ENCODE measurements at regions not wholly inside any gene's neighbourhood (a gene's known extent, or its start where the extent isn't known, plus 50 kb on each side); places are given as distances from the start of the nearest gene placed in this dataset.
"Not testable (repeated sequence)": the region's sequence is repeated elsewhere in the genome, so short reads cannot be mapped to it uniquely, and the experiment has no call there.

DNA sequence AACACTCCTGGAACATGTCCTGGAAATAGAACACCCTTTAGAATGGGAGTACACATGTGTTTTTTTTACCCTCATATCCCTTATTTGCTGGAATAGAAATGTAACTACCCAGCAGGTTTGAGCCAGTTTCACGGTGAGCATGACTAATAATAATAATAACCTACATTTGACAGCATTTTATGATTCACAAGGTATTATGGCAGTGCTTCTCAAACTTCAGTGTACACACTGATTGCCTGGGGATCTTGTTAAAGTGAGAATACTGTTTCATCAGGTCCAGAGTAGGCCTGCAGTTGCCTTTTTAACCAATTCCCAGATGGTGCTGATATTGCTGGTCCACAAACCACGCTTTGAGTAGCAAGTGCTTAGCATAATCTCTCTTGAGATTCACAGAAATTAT is 63.9 kb downstream of the NFKBIZ start:
- Mint-ChIP-seq H3K9me3 (peaks cover 5 to 7% of the 10 kb centered on the region in 2 donors), H3K27ac (no peak overlapping the region), H3K4me1 (ENCODE audit: low read depth) (no peaks in the 10 kb centered on the region), H3K36me3 (ENCODE audit: insufficient read depth in 2 of 2) (peaks cover 9 to 10% of the 10 kb centered on the region in 2 donors), H3K4me3 (no peak overlapping the region), H3K27me3 (ENCODE audit: low read depth) (no peaks in the 10 kb centered on the region)
- no peak for DNase-seq
- peak in 1 of 2 donors; percentile 78 for ATAC-seq (replicated peaks in 1 of 2)

DNA sequence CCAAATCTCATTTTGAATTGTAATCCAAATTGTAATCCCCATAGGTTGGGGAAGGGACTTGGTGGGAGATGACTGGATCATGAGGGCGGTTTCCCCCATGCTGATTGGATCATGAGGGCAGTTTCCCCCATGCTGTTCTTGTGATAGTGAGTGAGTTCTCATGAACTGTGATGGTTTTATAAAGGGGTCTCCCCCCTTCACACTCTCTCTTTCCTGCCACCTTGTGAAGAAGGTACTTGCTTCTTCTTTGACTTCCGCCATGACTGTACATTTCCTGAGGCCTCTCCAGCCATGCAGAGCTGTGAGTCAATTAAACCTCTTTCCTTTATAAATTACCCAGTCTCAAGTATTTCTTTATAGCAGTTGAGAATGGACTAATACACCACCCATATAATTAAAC is 68.4 kb downstream of the NFKBIZ start:
- H3K4me3 Mint-ChIP-seq; H3K27me3 Mint-ChIP-seq (ENCODE audit: low read depth); ATAC-seq (replicated peaks in 1 of 2); DNase-seq: not testable (repeated sequence)
- Mint-ChIP-seq H3K36me3 (ENCODE audit: insufficient read depth in 2 of 2) (peaks cover 19 to 32% of the 10 kb centered on the region in 2 donors), H3K4me1 (ENCODE audit: low read depth) (peaks cover 14% of the 10 kb centered on the region), H3K9me3 (peaks cover 8 to 14% of the 10 kb centered on the region in 2 donors), H3K27ac (peak overlapping the region; percentile 87)

DNA sequence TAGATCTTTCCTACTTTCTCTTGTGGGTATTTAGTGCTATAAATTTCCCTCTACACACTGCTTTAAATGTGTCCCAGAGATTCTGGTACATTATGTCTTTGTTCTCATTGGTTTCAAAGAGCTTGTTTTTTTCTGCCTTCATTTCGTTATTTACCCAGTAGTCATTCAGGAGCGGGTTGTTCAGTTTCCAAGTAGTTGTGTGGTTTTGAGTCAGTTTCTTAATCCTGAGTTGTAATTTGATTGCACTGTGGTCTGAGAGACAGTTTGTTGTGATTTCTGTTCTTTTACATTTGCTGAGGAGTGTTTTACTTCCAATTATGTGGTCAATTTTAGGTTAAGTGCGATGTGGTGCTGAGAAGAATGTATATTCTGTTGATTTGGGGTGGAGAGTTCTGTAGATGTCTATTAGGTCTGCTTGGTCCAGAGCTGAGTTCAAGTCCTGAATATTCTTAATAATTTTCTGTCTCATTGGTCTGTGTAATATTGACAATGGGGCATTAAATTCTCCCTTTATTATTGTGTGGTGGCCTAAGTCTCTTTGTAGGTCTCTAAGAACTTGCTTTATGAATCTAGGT is 72.9 kb downstream of the NFKBIZ start:
- ATAC-seq (replicated peaks in 1 of 2); H3K27me3 Mint-ChIP-seq (ENCODE audit: low read depth); DNase-seq: not testable (repeated sequence)
- H3K9me3 Mint-ChIP-seq, result peaks cover 9 to 12% of the 10 kb centered on the region in 2 donors
- peak overlapping the region in 1 of 2 donors; percentile 77 for H3K4me3 Mint-ChIP-seq
- peaks cover 27% of the 10 kb centered on the region for H3K4me1 Mint-ChIP-seq (ENCODE audit: low read depth)
- H3K27ac Mint-ChIP-seq, result peak overlapping the region; percentile 5
- H3K36me3 Mint-ChIP-seq (ENCODE audit: insufficient read depth in 2 of 2), result peaks cover 19 to 32% of the 10 kb centered on the region in 2 donors

DNA sequence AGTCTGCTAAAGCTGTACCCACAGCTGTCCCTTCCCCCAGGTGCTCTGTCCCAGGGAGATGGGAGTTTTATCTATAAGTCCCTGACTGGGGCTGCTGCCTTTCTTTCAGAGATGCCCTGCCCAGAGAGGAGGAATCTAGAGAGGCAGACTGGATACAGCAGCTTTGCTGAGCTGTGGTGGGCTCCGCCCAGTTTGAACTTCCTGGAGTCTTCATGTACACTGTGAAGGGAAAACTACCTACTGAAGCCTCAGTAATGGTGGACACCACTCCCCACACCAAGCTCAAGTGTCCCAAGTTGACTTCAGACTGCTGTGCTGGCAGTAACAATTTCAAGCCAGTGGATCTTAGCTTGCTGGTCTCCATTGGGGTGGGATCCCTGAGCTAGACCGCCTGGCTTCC is 75.3 kb downstream of the NFKBIZ start:
- ATAC-seq (replicated peaks in 1 of 2), result not testable (repeated sequence)

DNA sequence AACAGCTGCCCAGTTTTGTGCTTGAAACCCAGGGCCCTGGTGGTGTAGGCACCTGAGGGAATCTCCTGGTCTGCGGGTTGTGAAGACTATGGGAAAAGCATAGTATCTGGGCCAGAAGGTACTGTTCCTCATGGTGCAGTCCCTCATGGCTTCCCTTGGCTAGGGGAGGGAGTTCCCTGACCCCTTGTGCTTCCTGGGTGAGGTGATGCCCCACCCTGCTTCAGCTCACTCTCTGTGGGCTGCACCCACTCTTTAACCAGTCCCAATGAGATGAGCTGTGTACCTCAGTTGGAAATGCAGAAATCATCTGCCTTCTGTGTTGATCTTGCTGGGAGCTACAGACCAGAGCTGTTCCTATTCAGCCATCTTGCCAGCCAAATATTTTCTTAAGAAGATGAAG is 75.8 kb downstream of the NFKBIZ start:
- not testable (repeated sequence) for H3K27ac Mint-ChIP-seq
- H3K36me3 Mint-ChIP-seq (ENCODE audit: insufficient read depth in 2 of 2), result peaks cover 14 to 20% of the 10 kb centered on the region in 2 donors
- DNase-seq, result peak in 1 of 2 donors; percentile 29

More for the DNA sequence above, 75.3 kb downstream of the NFKBIZ start:
- not testable (repeated sequence) for H3K9me3 Mint-ChIP-seq; H3K27ac Mint-ChIP-seq; H3K27me3 Mint-ChIP-seq (ENCODE audit: low read depth); DNase-seq; H3K4me3 Mint-ChIP-seq
- Mint-ChIP-seq H3K36me3 (ENCODE audit: insufficient read depth in 2 of 2) (peaks cover 15 to 24% of the 10 kb centered on the region in 2 donors), H3K4me1 (ENCODE audit: low read depth) (peaks cover 27% of the 10 kb centered on the region)

DNA sequence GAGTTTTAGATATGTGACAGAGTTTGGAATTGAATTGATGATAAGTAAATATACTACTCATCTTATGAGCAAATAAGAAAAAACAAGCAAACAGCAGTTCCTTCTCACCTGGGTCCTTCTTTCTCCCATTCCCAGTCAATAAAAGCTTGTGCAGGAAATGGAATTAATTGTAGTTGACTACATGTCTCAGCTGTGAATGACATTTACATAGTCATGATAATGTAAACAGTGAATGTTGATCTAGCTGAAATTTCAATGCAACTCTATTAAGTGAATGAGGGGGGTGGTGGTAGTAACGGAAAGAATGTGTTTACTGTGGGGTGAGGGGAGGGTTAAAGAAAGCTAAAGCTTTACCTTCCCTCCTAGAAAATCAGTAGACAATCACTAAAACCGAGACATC is 76.2 kb downstream of the NFKBIZ start:
- DNase-seq (no peak), ATAC-seq (replicated peaks in 1 of 2) (no peak)
- peak overlapping the region in 1 of 2 donors; percentile 13 for H3K4me3 Mint-ChIP-seq
- peaks cover 27% of the 10 kb centered on the region for H3K4me1 Mint-ChIP-seq (ENCODE audit: low read depth)
- H3K36me3 Mint-ChIP-seq (ENCODE audit: insufficient read depth in 2 of 2), result peaks cover 13 to 17% of the 10 kb centered on the region in 2 donors
- H3K27me3 Mint-ChIP-seq (ENCODE audit: low read depth), result peaks cover 8% of the 10 kb centered on the region
- peaks cover 2 to 7% of the 10 kb centered on the region in 2 donors for H3K9me3 Mint-ChIP-seq
- no peak overlapping the region for H3K27ac Mint-ChIP-seq

More for the DNA sequence above, 75.8 kb downstream of the NFKBIZ start:
- not testable (repeated sequence) for H3K27me3 Mint-ChIP-seq (ENCODE audit: low read depth); H3K9me3 Mint-ChIP-seq
- Mint-ChIP-seq H3K4me1 (ENCODE audit: low read depth) (peaks cover 27% of the 10 kb centered on the region), H3K4me3 (peak overlapping the region in 1 of 2 donors; percentile 13)
- peak in 1 of 2 donors; percentile 30 for ATAC-seq (replicated peaks in 1 of 2)

DNA sequence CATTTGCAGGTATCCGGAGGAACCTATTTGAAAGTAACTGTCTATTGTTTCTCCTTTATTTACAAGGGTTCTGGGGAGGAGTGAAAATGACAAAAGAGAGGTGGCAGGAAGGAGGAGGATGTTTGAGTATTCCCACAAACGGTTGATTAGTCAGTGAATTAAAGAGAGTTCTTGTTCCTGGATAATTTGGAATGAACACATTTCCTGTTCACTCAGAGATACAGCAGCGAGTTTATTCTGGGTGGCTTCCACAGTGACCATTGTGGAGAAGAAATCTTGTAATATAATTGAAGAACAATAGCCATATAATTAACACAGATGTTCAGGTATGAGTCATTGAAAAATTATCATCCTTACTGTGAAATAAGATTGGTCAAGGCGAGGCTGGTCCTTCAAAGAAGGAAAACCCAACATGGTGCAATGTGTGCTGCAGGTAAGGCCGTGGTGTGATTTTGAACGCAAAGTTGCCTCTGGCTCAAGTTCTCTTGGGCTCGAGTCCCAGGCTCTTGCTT is 77.3 kb downstream of the NFKBIZ start:
- ATAC-seq (replicated peaks in 1 of 2), result no peak
- Mint-ChIP-seq H3K9me3 (peaks cover 2 to 7% of the 10 kb centered on the region in 2 donors), H3K27me3 (ENCODE audit: low read depth) (peaks cover 8% of the 10 kb centered on the region), H3K4me1 (ENCODE audit: low read depth) (peaks cover 25% of the 10 kb centered on the region), H3K36me3 (ENCODE audit: insufficient read depth in 2 of 2) (peaks cover 7 to 10% of the 10 kb centered on the region in 2 donors), H3K27ac (no peak overlapping the region), H3K4me3 (no peak overlapping the region)
- no peak for DNase-seq

DNA sequence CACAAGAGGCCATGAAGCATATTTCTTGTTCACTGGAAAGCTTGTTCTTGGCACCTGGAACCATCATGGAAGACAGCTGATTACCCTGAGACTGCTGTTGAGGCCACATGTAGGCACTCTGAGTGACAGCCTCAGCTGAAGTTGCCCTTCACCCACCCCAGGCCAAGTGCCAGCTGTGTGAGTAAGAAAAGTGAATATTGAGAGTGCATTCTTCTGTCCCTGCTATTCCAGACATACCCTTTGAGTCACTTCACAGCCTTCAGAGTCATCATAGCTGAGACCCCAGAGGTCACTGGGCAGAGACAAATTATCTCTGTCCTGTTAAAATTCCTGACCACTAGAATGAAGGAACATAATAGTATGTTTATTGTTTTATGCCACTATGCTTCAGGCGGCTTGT is 79.6 kb downstream of the NFKBIZ start:
- no peak overlapping the region for H3K4me3 Mint-ChIP-seq
- peak in 1 of 2 donors; percentile 36 for ATAC-seq (replicated peaks in 1 of 2)
- no peak for DNase-seq
- H3K27me3 Mint-ChIP-seq (ENCODE audit: low read depth), result peaks cover 14% of the 10 kb centered on the region
- no peaks in the 10 kb centered on the region for H3K9me3 Mint-ChIP-seq
- peaks cover 0 to 2% of the 10 kb centered on the region in 2 donors for H3K36me3 Mint-ChIP-seq (ENCODE audit: insufficient read depth in 2 of 2)
- H3K4me1 Mint-ChIP-seq (ENCODE audit: low read depth), result peaks cover 11% of the 10 kb centered on the region
- no peak overlapping the region for H3K27ac Mint-ChIP-seq

DNA sequence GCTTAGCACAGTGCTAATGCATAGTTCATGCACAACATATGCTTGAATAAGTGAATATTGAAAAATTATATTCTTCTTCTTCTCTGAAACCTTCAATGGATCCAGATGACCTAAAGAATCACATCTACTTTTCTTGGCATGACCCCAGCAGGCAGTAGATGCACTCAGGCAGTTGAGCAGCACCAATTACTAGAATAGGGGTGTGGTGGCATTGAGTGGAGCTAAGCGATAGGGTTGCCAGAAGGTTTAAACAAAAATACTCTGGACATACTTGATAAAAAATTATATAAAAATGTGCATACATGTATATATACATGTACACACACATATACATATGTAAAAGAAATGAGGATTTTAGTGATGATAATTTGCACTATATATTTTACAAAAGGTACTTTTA is 81.8 kb downstream of the NFKBIZ start:
- ATAC-seq (replicated peaks in 1 of 2), result no peak

DNA sequence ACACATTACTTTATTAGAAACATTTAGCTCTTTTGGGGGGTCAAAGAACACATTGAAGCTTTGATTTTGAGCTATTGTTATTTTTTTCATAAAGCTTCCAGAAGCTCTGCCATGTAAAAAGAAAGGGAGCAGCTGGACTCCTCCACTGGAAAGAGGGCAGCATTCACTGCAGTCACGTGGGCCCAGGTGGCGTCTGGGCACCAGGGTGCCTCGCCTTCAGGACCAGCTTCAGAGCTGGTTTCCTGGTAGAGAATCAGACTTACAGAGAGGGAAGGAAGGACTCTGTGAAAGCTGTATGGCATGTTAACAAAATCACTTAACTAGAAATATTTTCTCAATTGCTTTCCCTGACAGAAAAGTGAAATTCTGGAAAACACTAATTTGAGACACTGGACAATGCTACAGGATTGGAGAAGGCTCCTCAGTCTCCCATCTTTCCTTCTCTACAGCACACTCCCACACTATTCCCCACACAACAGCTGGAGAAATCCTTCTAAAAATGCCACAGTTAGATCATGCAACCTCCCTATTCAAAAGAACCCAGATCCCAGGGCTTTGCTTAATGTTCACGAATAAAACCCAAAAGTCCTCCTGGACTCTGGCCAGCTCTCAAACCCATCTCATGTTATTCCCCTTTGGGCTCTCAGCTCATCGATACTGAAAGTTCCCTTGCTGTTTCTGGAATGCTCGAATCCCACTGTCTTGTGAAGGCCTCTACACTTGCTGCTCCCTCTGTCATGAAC is 83.2 kb downstream of the NFKBIZ start:
- Mint-ChIP-seq H3K4me1 (ENCODE audit: low read depth) (peaks cover 22% of the 10 kb centered on the region), H3K27me3 (ENCODE audit: low read depth) (peaks cover 11% of the 10 kb centered on the region), H3K4me3 (no peak overlapping the region), H3K9me3 (no peaks in the 10 kb centered on the region), H3K27ac (no peak overlapping the region), H3K36me3 (ENCODE audit: insufficient read depth in 2 of 2) (peaks cover 0 to 2% of the 10 kb centered on the region in 2 donors)
- DNase-seq, result no peak
- no peak for ATAC-seq (replicated peaks in 1 of 2)

More for the DNA sequence above, 81.8 kb downstream of the NFKBIZ start:
- no peak for DNase-seq
- Mint-ChIP-seq H3K36me3 (ENCODE audit: insufficient read depth in 2 of 2) (peaks cover 0 to 2% of the 10 kb centered on the region in 2 donors), H3K9me3 (no peaks in the 10 kb centered on the region), H3K4me3 (no peak overlapping the region), H3K27me3 (ENCODE audit: low read depth) (peaks cover 11% of the 10 kb centered on the region), H3K4me1 (ENCODE audit: low read depth) (peaks cover 8% of the 10 kb centered on the region), H3K27ac (no peak overlapping the region)

DNA sequence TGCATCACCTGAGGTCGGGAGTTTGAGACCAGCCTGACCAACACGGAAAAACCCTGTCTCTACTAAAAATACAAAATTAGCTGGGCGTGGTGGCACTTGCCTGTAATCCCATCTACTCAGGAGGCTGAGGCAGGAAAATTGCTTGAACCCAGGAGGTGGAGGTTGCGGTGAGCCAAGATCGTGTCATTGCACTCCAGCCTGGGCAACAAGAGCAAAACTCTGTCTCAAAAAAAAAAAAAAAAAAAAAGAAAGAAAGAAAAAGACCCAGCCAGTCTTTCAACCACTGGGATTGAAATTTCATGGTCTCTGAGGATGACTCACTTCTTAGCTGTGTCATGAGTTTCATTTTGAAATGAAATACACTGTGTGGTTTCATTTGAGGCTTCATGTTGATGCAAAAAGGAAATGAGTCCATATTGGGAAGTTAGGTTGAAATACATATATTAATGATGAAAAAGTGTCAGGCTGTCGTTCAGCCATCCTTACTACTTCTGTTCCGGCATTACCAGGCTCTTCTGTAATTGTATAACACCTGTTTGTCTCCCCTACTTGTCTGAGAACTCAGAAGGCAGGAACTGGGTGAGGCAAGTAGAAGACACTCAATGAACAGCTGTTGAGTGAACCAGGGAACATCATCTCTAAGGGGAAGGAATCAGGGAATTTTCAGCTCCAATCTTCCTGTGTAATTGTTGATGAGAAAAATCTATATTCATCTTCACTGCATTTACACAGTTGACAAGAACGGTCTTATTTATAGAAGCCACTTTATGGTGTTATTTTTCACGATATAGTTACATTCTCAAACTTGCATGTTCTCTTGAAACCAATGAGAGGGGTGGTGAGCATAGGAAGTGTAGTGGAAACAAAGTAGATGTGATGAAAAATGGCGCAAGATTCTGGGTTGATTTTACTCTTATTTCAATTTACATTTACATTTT is 87.4 kb downstream of the NFKBIZ start:
- Mint-ChIP-seq H3K4me3 (peak overlapping the region; percentile 63 to 82), H3K27ac (peak overlapping the region; percentile 90), H3K4me1 (ENCODE audit: low read depth) (peaks cover 28% of the 10 kb centered on the region), H3K9me3 (no peaks in the 10 kb centered on the region), H3K36me3 (ENCODE audit: insufficient read depth in 2 of 2) (peaks cover 0 to 2% of the 10 kb centered on the region in 2 donors), H3K27me3 (ENCODE audit: low read depth) (peaks cover 11% of the 10 kb centered on the region)
- DNase-seq (peak; percentile 18 to 32), ATAC-seq (replicated peaks in 1 of 2) (peak; percentile 90 to 92)

DNA sequence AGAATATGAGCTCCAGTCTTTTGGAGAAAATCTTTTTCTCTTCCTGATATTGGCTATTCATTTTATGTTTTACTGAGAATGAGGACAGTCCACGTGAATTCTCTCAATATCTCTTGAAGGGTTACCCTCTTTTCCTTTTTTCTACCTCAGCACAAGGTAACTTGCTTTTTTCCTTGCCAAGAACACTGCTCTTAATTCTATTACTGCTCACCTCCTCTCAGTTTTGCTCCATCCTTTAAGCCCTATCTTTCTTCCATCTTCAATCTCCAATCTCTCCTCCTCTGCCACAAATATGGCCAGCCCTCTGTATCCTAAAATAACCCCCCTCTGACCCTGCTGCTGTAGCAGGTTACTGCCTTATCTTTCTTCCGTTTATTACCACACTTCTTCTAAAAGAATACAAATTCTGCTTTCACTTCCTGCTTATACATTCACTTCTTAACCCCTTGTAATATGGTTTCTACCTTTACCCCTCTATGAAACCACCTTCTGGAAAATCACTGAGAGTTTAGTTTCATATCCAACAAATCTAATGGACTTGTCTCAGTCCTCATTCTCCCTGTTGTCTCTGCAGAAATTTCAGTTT is 89.0 kb downstream of the NFKBIZ start:
- peaks cover 2% of the 10 kb centered on the region for H3K27me3 Mint-ChIP-seq (ENCODE audit: low read depth)
- H3K4me3 Mint-ChIP-seq, result no peak overlapping the region
- H3K27ac Mint-ChIP-seq, result no peak overlapping the region
- DNase-seq (no peak), ATAC-seq (replicated peaks in 1 of 2) (peak in 1 of 2 donors; percentile 11)
- H3K9me3 Mint-ChIP-seq, result no peaks in the 10 kb centered on the region
- peaks cover 43% of the 10 kb centered on the region for H3K4me1 Mint-ChIP-seq (ENCODE audit: low read depth)
- peaks cover 0 to 2% of the 10 kb centered on the region in 2 donors for H3K36me3 Mint-ChIP-seq (ENCODE audit: insufficient read depth in 2 of 2)
